ENCODE measurements at regions not wholly inside any gene's neighbourhood (a gene's known extent, or its start where the extent isn't known, plus 50 kb on each side); places are given as distances from the start of the nearest gene placed in this dataset.
A peak's percentile ranks its signal among the peaks of the same experiment; 100 is the strongest.

- Histone ChIP-seq H3K4me1 (ENCODE audit: control insufficient read depth in 1 of 2, insufficient read depth in 2 of 2, low read length in 2 of 2) (no peaks in the 10 kb centered on the region), H3K4me2 (replicated peaks; ENCODE audit: extremely low read depth, low read length, poor library complexity, severe bottlenecking) (no peak overlapping the region), H3K9ac (ENCODE audit: insufficient read depth, low read length, poor library complexity, severe bottlenecking) (no peak overlapping the region), H3K4me3 (replicated peaks in 1 of 3; ENCODE audit: low read depth in 2 of 3, low read length in 3 of 3) (no peak overlapping the region), H3K79me2 (ENCODE audit: insufficient read depth, low read length) (no peaks in the 10 kb centered on the region), H3K36me3 (replicated peaks in 1 of 2; ENCODE audit: control insufficient read depth in 1 of 2, insufficient read depth in 2 of 2, low read length in 2 of 2) (no peaks in the 10 kb centered on the region), H3K27me3 (ENCODE audit: control insufficient read depth in 2 of 2, insufficient read depth in 2 of 2, low read length in 2 of 2) (no peaks in the 10 kb centered on the region), H3K27ac (ENCODE audit: low read depth in 1 of 2, low read length in 2 of 2) (no peak overlapping the region), H4K20me1 (ENCODE audit: insufficient read depth, low read length) (no peaks in the 10 kb centered on the region), H3K9me3 (replicated peaks in 1 of 2; ENCODE audit: control insufficient read depth in 1 of 2, insufficient read depth in 1 of 2, low read length in 2 of 2) (no peaks in the 10 kb centered on the region), H2AFZ (ENCODE audit: insufficient read depth, low read depth, low read length, poor library complexity, severe bottlenecking) (no peak overlapping the region)
- peaks cover 0 to 2% (median 0%) of the 10 kb centered on the region in 7 donors for H3K9me3 Mint-ChIP-seq
- intact Hi-C loops (cut with micrococcal nuclease), result no loop called here
- H3K27me3 Mint-ChIP-seq (ENCODE audit: low read depth in 3 of 3), result peaks cover 3 to 5% (median 4%) of the 10 kb centered on the region in 3 donors
- TF ChIP-seq, protein P1, sequence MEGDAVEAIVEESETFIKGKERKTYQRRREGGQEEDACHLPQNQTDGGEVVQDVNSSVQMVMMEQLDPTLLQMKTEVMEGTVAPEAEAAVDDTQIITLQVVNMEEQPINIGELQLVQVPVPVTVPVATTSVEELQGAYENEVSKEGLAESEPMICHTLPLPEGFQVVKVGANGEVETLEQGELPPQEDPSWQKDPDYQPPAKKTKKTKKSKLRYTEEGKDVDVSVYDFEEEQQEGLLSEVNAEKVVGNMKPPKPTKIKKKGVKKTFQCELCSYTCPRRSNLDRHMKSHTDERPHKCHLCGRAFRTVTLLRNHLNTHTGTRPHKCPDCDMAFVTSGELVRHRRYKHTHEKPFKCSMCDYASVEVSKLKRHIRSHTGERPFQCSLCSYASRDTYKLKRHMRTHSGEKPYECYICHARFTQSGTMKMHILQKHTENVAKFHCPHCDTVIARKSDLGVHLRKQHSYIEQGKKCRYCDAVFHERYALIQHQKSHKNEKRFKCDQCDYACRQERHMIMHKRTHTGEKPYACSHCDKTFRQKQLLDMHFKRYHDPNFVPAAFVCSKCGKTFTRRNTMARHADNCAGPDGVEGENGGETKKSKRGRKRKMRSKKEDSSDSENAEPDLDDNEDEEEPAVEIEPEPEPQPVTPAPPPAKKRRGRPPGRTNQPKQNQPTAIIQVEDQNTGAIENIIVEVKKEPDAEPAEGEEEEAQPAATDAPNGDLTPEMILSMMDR (IDR thresholded peaks at IDR 0.05), result no peak
- peak overlapping the region in 1 of 7 donors; percentile 48 for H3K27ac Mint-ChIP-seq
- no peak for DNase-seq
- no peaks in the 10 kb centered on the region for H3K4me1 Mint-ChIP-seq
- no peak overlapping the region for H3K4me3 Mint-ChIP-seq
- H3K36me3 Mint-ChIP-seq, result no peaks in the 10 kb centered on the region
- 59% methylated on average over 5 of the region's 6 CpGs for WGBS (ENCODE audit: insufficient coverage)
Measured at GRCh38 chr20:54306985-54307710, 99.3 kb downstream of the PFDN4 start.

- Histone ChIP-seq H2AFZ (ENCODE audit: insufficient read depth, low read depth, low read length, poor library complexity, severe bottlenecking) (no peak overlapping the region), H3K9ac (ENCODE audit: insufficient read depth, low read length, poor library complexity, severe bottlenecking) (no peak overlapping the region), H3K79me2 (ENCODE audit: insufficient read depth, low read length) (no peaks in the 10 kb centered on the region), H4K20me1 (ENCODE audit: insufficient read depth, low read length) (no peaks in the 10 kb centered on the region), H3K4me2 (replicated peaks; ENCODE audit: extremely low read depth, low read length, poor library complexity, severe bottlenecking) (no peak overlapping the region), H3K36me3 (replicated peaks in 1 of 2; ENCODE audit: control insufficient read depth in 1 of 2, insufficient read depth in 2 of 2, low read length in 2 of 2) (no peaks in the 10 kb centered on the region), H3K27me3 (ENCODE audit: control insufficient read depth in 2 of 2, insufficient read depth in 2 of 2, low read length in 2 of 2) (no peaks in the 10 kb centered on the region), H3K4me1 (ENCODE audit: control insufficient read depth in 1 of 2, insufficient read depth in 2 of 2, low read length in 2 of 2) (no peaks in the 10 kb centered on the region), H3K9me3 (replicated peaks in 1 of 2; ENCODE audit: control insufficient read depth in 1 of 2, insufficient read depth in 1 of 2, low read length in 2 of 2) (no peaks in the 10 kb centered on the region), H3K27ac (ENCODE audit: low read depth in 1 of 2, low read length in 2 of 2) (no peak overlapping the region), H3K4me3 (replicated peaks in 1 of 3; ENCODE audit: low read depth in 2 of 3, low read length in 3 of 3) (no peak overlapping the region)
- DNase-seq, result no peak
- Mint-ChIP-seq H3K9me3 (peaks cover 0 to 2% (median 0%) of the 10 kb centered on the region in 7 donors), H3K4me3 (no peak overlapping the region), H3K4me1 (no peaks in the 10 kb centered on the region), H3K27ac (no peak overlapping the region), H3K27me3 (ENCODE audit: low read depth in 3 of 3) (peaks cover 3 to 6% (median 4%) of the 10 kb centered on the region in 3 donors), H3K36me3 (no peaks in the 10 kb centered on the region)
- WGBS (ENCODE audit: insufficient coverage), result 85% methylated on average over 1 of the region's 4 CpGs
- TF ChIP-seq, protein P1 (IDR thresholded peaks at IDR 0.05), result no peak
- intact Hi-C loops (cut with micrococcal nuclease), result no loop called here
Measured at GRCh38 chr20:54308804-54309203, 100.9 kb downstream of the PFDN4 start.

Data from CD14-positive monocyte (primary cell).